ENCODE measurements at regions not wholly inside any gene's neighbourhood (a gene's known extent, or its start where the extent isn't known, plus 50 kb on each side); places are given as distances from the start of the nearest gene placed in this dataset.
A peak's percentile ranks its signal among the peaks of the same experiment; 100 is the strongest.
"Not testable (repeated sequence)": the region's sequence is repeated elsewhere in the genome, so short reads cannot be mapped to it uniquely, and the experiment has no call there.

- DNase-seq (ENCODE audit: low spot score): no peak
Measured at GRCh38 chr22:36088292-36088691, 59.7 kb upstream of the RBFOX2 start.

- DNase-seq (ENCODE audit: low spot score): no peak
Measured at GRCh38 chr22:36087784-36088183, 59.2 kb upstream of the RBFOX2 start.

- no peak for DNase-seq (ENCODE audit: low spot score)
Measured at GRCh38 chr22:36086629-36087254, 58.1 kb upstream of the RBFOX2 start.

GRCh38 chr22:36086170-36086490 is 57.5 kb upstream of the RBFOX2 start:
- no peak for DNase-seq (ENCODE audit: low spot score)

- DNase-seq (ENCODE audit: low spot score): no peak
Measured at GRCh38 chr22:36085476-36086169, 57.0 kb upstream of the RBFOX2 start.

GRCh38 chr22:36084717-36085116 is 56.1 kb upstream of the RBFOX2 start:
- DNase-seq (ENCODE audit: low spot score): no peak

- no peak for DNase-seq (ENCODE audit: low spot score)
Measured at GRCh38 chr22:36083056-36083455, 54.4 kb upstream of the RBFOX2 start.

- DNase-seq (ENCODE audit: low spot score): peak; percentile 70
Measured at GRCh38 chr22:36081023-36081431, 52.4 kb upstream of the RBFOX2 start.

- not testable (repeated sequence) for DNase-seq (ENCODE audit: low spot score)
Measured at GRCh38 chr22:36080281-36080680, 51.7 kb upstream of the RBFOX2 start.

GRCh38 chr22:36079041-36079440 is 50.4 kb upstream of the RBFOX2 start:
- no peak for DNase-seq (ENCODE audit: low spot score)
